Epithelial cell of proximal tubule (primary cell): ENCODE measurements at regions not wholly inside any gene's neighbourhood (a gene's known extent, or its start where the extent isn't known, plus 50 kb on each side); places are given as distances from the start of the nearest gene placed in this dataset.

Source experiments
- DNase-seq: peaks from one replicate; pipeline ENCODE4 v3.0.0-alpha.2; 2011; ENCODE audit warnings: low read depth
- H3K4me3 ChIP-seq: 2 replicates; pipeline ENCODE4 v1.5.1; 2011; ENCODE audit warnings: low read depth, mild to moderate bottlenecking, low read length
- CTCF ChIP-seq: conservative IDR thresholded peaks from 2 replicates; pipeline ENCODE4 v1.5.1; 2012; ENCODE audit warnings: low read depth, mild to moderate bottlenecking, low read length

GRCh38 chr9:13729955-13730354 lies 450.5 kb upstream of the MPDZ start:
- DNase-seq, result no peak

GRCh38 chr9:13728917-13729811 lies 449.7 kb upstream of the MPDZ start:
- H3K4me3 ChIP-seq, result no peak overlapping the region
- peak; percentile 85 for DNase-seq
- no peak for TF ChIP-seq CTCF

More at GRCh38 chr9:13729955-13730354, 450.5 kb upstream of the MPDZ start:
- TF ChIP-seq CTCF, result no peak
- H3K4me3 ChIP-seq, result no peak overlapping the region

- DNase-seq, result no peak
- no peak overlapping the region for H3K4me3 ChIP-seq
These were observed 448.6 kb upstream of the MPDZ start for GRCh38 chr9:13728131-13728530.

GRCh38 chr9:13726746-13727145 lies 447.3 kb upstream of the MPDZ start:
- DNase-seq, result no peak
- no peak for TF ChIP-seq CTCF
- H3K4me3 ChIP-seq, result no peak overlapping the region

More at GRCh38 chr9:13728131-13728530, 448.6 kb upstream of the MPDZ start:
- no peak for TF ChIP-seq CTCF

- TF ChIP-seq CTCF, result no peak
- H3K4me3 ChIP-seq, result no peak overlapping the region
- no peak for DNase-seq
These were observed 446.0 kb upstream of the MPDZ start for GRCh38 chr9:13725516-13725915.

- TF ChIP-seq CTCF, result no peak
- DNase-seq, result no peak
- no peak overlapping the region for H3K4me3 ChIP-seq
These were observed 442.2 kb upstream of the MPDZ start for GRCh38 chr9:13721481-13722235.
